D721Med (cell line): ENCODE measurements at regions not wholly inside any gene's neighbourhood (a gene's known extent, or its start where the extent isn't known, plus 50 kb on each side); places are given as distances from the start of the nearest gene placed in this dataset.

Experiments
- DNase-seq: peaks from one replicate; pipeline ENCODE4 v3.0.0; 2011; ENCODE audit warnings: low spot score; ENCODE audit not compliant: insufficient read length
- FAIRE-seq: peaks from 2 replicates; lab custom pipeline; 2011; peaks lifted over from hg19 to GRCh38; lab: Jason Lieb, UNC
- CTCF ChIP-seq: IDR thresholded peaks from 2 replicates; pipeline ENCODE4 v1.5.1; 2012; ENCODE audit warnings: mild to moderate bottlenecking, control low read depth; ENCODE audit not compliant: insufficient read depth; ENCODE audit errors: missing control alignments

- TF ChIP-seq CTCF, result no peak
- no peak for DNase-seq
- FAIRE-seq, result no peak
These were observed 532.3 kb downstream of the PID1 start for GRCh38 chr2:228738671-228739380.

GRCh38 chr2:228735697-228736096 is 535.4 kb downstream of the PID1 start:
- no peak for FAIRE-seq
- no peak for TF ChIP-seq CTCF

GRCh38 chr2:228731517-228731916 is 539.6 kb downstream of the PID1 start:
- no peak for TF ChIP-seq CTCF
- FAIRE-seq (no peak), DNase-seq (no peak)

More at GRCh38 chr2:228735697-228736096, 535.4 kb downstream of the PID1 start:
- no peak for DNase-seq

- FAIRE-seq, result no peak
- TF ChIP-seq CTCF, result no peak
- DNase-seq, result no peak
These were observed 542.1 kb downstream of the PID1 start for GRCh38 chr2:228728961-228729360.

- TF ChIP-seq CTCF, result no peak
- DNase-seq (no peak), FAIRE-seq (no peak)
These were observed 543.5 kb upstream of the SPHKAP start for GRCh38 chr2:228725031-228725430.

GRCh38 chr2:228723599-228723998 is 542.1 kb upstream of the SPHKAP start:
- DNase-seq (no peak), FAIRE-seq (no peak)
- no peak for TF ChIP-seq CTCF

GRCh38 chr2:228722311-228722710 is 540.8 kb upstream of the SPHKAP start:
- no peak for FAIRE-seq
- DNase-seq, result no peak
- no peak for TF ChIP-seq CTCF
